LNCAP (cell line): ENCODE measurements at regions not wholly inside any gene's neighbourhood (a gene's known extent, or its start where the extent isn't known, plus 50 kb on each side); places are given as distances from the start of the nearest gene placed in this dataset.

Experiments
- TF ChIP-seq, protein P1 (sequence below): fragments of 450-650 bp; IDR thresholded peaks from 2 replicates; pipeline ENCODE4 v1.5.1; 2017; ENCODE audit warnings: mild to moderate bottlenecking

DNA sequence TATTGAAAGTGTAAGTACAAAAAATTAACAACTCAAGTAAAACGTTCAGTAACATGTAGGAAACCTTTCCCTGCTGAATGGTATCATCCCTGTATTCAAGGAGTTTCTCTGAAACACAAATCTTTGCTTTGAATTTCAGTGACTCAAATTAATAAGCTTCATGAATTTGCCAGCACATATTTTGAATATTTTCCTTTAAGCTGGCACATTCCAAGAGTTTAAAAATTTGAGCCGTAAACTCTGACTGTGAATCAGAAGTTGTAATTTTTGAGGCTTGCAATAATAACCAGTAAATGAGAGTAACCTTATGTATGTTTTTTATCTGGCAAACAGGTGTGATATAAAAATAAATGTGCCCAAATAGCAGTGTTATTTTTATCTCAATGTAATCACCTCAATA, 1722.6 kb upstream of the PRR20A start:
- TF ChIP-seq, protein P1, sequence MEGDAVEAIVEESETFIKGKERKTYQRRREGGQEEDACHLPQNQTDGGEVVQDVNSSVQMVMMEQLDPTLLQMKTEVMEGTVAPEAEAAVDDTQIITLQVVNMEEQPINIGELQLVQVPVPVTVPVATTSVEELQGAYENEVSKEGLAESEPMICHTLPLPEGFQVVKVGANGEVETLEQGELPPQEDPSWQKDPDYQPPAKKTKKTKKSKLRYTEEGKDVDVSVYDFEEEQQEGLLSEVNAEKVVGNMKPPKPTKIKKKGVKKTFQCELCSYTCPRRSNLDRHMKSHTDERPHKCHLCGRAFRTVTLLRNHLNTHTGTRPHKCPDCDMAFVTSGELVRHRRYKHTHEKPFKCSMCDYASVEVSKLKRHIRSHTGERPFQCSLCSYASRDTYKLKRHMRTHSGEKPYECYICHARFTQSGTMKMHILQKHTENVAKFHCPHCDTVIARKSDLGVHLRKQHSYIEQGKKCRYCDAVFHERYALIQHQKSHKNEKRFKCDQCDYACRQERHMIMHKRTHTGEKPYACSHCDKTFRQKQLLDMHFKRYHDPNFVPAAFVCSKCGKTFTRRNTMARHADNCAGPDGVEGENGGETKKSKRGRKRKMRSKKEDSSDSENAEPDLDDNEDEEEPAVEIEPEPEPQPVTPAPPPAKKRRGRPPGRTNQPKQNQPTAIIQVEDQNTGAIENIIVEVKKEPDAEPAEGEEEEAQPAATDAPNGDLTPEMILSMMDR, result no peak

DNA sequence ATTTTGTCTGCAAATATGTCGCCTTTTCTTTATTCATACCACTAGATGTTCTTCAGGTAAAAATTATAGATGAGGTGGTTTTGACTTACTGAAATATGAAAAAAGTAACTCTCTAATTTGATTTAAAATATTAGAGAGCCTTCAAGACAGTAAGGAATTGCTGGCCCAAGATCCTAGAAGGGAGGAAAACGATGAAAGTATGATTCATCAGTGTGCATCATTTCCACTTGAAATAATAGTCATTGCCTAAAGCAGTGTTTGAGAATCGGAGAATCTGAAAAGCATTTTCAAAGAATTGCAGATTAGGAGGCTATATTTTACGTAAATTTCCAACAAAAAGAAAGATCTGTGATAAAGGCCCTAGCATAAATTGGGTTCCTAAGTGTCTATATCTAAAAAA, 1707.9 kb upstream of the PRR20A start:
- TF ChIP-seq, protein P1, result no peak

DNA sequence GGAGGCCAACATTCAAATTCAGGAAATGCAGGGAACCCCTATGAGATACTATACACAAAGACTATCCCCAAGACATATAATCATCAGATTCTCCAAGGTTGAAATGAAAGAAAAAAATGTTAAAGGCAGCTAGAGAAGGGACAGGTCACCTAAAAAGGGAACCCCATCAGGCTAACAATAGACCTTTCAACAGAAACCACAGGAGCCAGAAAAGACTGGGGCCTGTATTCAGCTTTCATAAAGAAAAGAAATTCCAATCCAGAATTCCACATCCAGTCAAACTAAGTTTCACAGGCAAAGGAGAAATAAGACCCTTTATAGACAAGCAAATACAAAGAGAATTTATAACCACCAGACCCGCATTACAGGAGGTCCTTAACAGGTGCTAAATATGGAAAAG, 1703.6 kb upstream of the PRR20A start:
- TF ChIP-seq, protein P1, result no peak

DNA sequence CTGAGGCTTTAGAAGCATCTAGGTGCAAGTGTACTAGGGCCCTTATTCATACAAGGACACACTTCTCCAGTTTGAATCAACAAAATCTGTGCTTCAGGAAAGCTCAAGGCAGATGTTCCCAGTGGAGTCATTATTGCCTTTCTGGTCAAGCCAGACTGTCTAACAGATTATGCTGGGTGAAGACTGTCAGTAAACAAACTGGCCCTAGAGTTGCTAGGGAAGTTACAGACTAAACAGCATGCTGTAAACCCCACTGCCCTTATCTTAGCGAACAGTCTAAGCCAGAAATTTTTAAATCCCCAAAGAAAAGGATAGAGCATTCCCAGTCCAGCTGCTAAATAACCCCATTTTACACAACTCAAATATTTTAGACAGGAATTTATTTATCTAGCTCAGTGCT, 1701.3 kb upstream of the PRR20A start:
- TF ChIP-seq, protein P1, result no peak

DNA sequence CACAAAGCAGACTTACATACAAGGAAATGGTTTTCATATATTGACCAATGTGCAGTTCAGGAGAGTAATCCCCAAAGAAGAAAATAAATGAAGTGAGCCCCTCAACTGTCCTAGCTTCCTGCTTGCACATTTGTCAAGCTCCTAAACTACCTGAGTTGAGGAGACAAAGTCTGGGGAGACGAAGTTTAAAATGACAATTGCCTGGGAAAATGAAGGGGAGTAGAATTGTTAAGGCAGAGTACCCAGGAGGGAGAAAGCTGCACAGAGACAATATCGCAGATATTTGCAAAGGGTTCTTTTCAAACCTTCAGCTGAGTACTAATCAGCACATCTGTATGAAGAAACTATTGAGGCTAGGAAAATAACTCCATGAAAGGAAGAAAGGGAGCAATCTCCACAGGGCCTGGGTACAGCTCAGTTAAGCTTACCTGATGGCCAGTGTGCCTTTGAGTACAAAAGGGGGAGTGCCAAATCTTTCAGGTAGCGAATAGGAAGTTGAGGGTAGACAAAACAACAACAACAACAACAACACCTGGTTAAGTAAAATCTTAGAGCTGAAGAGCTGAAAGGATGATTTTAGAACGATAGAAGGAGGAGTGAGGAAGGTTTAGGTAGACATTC, 1700.1 kb upstream of the PRR20A start:
- TF ChIP-seq, protein P1, result no peak

DNA sequence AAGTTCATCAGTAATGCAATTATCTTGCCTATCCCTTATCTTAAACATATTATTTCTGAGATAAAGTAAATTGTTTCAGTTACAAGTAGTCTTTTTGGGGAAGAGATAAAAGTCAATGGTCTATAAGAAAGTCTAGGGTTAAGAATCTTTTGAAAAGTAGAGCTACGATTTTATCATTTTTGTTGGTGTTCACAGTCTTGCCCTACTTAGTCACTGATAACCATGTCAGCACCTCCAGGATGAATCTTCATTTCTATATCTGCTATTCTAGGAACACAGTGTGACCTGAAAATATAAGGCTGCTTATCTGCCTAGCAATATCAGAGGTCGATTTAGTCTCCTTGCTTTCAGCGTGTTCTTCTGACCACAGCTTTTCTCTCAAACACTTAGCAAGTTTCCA, 1676.5 kb upstream of the PRR20A start:
- TF ChIP-seq, protein P1, result no peak

DNA sequence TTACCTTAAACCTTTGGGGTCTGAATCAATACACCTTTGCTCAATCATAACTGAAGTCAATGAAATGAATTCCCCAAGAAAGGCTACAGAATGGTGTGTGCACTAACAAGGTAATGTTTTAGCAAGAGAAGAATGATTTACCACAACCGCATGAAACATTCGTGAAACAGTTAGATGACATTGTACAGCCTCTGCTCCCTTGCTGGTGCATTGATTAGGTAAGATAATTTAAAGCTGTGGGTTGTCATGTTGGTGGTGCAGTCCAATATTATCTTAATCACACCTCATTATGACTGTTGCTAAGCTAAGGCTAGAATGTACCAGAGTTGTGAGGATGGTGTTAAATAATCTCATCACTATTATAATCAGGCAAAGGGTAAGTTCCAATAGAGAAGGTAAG, 1673.2 kb upstream of the PRR20A start:
- TF ChIP-seq, protein P1, result no peak

DNA sequence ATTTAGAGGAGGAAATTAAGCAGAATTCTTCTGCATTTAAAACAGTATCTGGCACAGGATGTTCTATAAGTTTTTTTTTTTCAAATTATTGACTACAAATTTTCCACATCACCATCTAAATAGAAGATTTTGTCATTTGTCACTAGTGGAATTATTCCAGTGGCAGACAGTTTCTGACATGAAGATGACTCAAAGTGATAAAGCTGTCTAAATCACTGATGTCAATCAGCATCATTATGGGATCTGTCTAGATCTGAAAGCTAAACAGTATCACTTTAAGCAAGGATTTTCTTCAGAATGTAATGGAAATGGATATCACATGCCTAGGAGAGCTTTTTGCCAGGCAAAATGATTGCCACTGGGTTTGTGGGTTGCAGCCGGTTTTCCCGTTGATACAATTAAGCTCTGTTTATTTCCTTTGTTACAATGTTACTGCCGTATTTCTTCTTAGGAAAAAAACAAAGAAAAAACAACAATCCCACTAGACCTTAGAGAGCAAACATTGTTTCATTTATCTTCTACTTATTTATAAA, 1657.0 kb upstream of the PRR20A start:
- TF ChIP-seq, protein P1, result no peak
